ENCODE measurements at regions not wholly inside any gene's neighbourhood (a gene's known extent, or its start where the extent isn't known, plus 50 kb on each side); places are given as distances from the start of the nearest gene placed in this dataset.

DNA sequence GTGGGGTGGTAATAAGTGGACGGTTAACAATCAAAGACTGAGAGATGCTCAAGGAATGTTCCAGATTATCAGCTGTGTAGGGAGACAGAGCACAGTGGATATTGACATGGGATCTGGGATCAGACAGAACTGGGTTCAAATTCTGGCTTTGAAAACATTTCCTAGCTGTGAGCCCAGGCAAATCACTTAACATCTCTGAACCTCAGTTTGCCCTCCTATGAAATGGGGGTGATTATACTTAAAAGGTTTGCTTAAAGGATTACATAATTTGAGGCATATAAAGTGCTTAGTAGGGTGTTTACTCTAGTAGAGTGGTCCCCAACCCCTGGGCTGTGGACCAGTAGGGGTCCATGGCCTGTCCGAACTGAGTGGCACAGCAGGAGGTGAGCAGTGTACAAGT is 260.0 kb upstream of the CRY1 start:
- no peak overlapping the region for H3K27ac ChIP-seq (ENCODE audit: low read depth in 1 of 2, low read length in 1 of 2)
- H3K4me3 ChIP-seq: no peak overlapping the region
- no peaks in the 10 kb centered on the region for H3K36me3 ChIP-seq (ENCODE audit: control insufficient read depth in 4 of 4, insufficient read depth in 4 of 4, low read length in 4 of 4)
- ATAC-seq (ENCODE audit: insufficient read depth, low FRiP score) (no peak), DNase-seq (no peak)
- H3K27me3 ChIP-seq (ENCODE audit: control insufficient read depth in 3 of 3, insufficient read depth in 3 of 3, low read length in 2 of 3): peaks cover 0 to 7% (median 4%) of the 10 kb centered on the region in 3 donors
- H3K9me3 ChIP-seq (ENCODE audit: control insufficient read depth in 4 of 4, insufficient read depth in 3 of 4, low read length in 3 of 4): peaks cover 0 to 5% (median 0%) of the 10 kb centered on the region in 4 donors
- H3K9ac ChIP-seq (ENCODE audit: insufficient read depth in 1 of 2, low read length in 2 of 2): no peak overlapping the region
- no peaks in the 10 kb centered on the region for H3K4me1 ChIP-seq (ENCODE audit: control insufficient read depth in 5 of 5, insufficient read depth in 5 of 5, low read length in 5 of 5)
- WGBS, 2 donors: 96 to 100% methylated on average over 2 of the region's 2 CpGs
- TF ChIP-seq, protein P1, sequence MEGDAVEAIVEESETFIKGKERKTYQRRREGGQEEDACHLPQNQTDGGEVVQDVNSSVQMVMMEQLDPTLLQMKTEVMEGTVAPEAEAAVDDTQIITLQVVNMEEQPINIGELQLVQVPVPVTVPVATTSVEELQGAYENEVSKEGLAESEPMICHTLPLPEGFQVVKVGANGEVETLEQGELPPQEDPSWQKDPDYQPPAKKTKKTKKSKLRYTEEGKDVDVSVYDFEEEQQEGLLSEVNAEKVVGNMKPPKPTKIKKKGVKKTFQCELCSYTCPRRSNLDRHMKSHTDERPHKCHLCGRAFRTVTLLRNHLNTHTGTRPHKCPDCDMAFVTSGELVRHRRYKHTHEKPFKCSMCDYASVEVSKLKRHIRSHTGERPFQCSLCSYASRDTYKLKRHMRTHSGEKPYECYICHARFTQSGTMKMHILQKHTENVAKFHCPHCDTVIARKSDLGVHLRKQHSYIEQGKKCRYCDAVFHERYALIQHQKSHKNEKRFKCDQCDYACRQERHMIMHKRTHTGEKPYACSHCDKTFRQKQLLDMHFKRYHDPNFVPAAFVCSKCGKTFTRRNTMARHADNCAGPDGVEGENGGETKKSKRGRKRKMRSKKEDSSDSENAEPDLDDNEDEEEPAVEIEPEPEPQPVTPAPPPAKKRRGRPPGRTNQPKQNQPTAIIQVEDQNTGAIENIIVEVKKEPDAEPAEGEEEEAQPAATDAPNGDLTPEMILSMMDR (IDR thresholded peaks at IDR 0.05; ENCODE audit: control extremely low read depth, extremely low read depth): no peak

DNA sequence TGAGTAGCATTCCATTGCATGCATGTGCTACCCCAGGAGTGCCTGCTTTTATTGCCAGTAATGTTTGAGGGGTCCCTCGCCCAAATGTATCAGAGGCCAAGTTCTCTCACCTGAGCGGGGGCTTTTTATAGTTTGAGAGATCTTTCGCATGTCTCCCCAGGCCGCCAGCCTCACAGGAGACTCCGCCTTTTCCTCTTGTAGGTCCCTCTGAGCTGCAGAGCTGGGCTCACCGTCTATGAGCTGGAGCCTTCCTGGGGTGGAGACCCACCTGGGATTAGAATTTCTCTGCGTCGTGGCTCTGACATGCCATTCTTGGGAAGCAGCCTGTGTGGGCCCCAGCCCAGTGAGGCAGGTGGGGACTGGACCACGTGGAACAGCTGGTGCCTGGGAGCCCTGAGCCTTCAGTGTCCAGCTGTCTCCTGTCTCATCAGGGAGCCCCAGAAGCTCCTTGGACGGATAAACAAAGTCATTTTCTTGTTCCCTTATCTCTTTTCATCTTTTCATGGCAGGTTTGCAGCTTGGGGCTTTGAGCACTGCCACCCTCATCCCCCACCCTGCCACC is 261.7 kb upstream of the CRY1 start:
- H3K4me3 ChIP-seq: no peak overlapping the region
- H3K27ac ChIP-seq (ENCODE audit: low read depth in 1 of 2, low read length in 1 of 2): no peak overlapping the region
- no peaks in the 10 kb centered on the region for H3K4me1 ChIP-seq (ENCODE audit: control insufficient read depth in 5 of 5, insufficient read depth in 5 of 5, low read length in 5 of 5)
- DNase-seq (no peak), ATAC-seq (ENCODE audit: insufficient read depth, low FRiP score) (no peak)
- no peaks in the 10 kb centered on the region for H3K36me3 ChIP-seq (ENCODE audit: control insufficient read depth in 4 of 4, insufficient read depth in 4 of 4, low read length in 4 of 4)
- peaks cover 0 to 7% (median 4%) of the 10 kb centered on the region in 3 donors for H3K27me3 ChIP-seq (ENCODE audit: control insufficient read depth in 3 of 3, insufficient read depth in 3 of 3, low read length in 2 of 3)
- 58 to 70% methylated on average over 10 of the region's 10 CpGs for WGBS, 2 donors
- peaks cover 0 to 5% (median 0%) of the 10 kb centered on the region in 4 donors for H3K9me3 ChIP-seq (ENCODE audit: control insufficient read depth in 4 of 4, insufficient read depth in 3 of 4, low read length in 3 of 4)
- no peak overlapping the region for H3K9ac ChIP-seq (ENCODE audit: insufficient read depth in 1 of 2, low read length in 2 of 2)
- TF ChIP-seq, protein P1 (IDR thresholded peaks at IDR 0.05; ENCODE audit: control extremely low read depth, extremely low read depth): no peak

DNA sequence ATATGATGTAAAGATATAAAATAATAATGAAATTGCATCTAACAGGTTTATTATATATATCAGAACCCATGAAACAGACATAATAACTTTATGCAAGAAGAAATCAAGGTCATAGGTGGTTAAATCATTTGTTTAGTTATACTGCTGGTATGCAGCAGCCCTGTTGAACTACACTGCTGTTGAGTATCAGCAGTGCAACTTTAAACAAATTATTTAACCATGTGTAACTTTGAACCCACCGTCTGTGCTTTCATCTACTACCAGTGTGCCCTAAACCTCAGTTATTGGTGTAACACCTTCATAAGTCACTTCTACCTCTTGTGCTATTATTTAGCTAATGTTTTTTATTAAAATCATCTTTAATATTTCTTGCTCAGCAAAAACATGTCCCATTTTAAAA is 262.3 kb upstream of the CRY1 start:
- H3K9me3 ChIP-seq (ENCODE audit: control insufficient read depth in 4 of 4, insufficient read depth in 3 of 4, low read length in 3 of 4): peaks cover 0 to 5% (median 0%) of the 10 kb centered on the region in 4 donors
- 46 to 66% methylated on average over 1 of the region's 1 CpG for WGBS, 2 donors
- no peak overlapping the region for H3K4me3 ChIP-seq
- peaks cover 0 to 7% (median 4%) of the 10 kb centered on the region in 3 donors for H3K27me3 ChIP-seq (ENCODE audit: control insufficient read depth in 3 of 3, insufficient read depth in 3 of 3, low read length in 2 of 3)
- no peak overlapping the region for H3K27ac ChIP-seq (ENCODE audit: low read depth in 1 of 2, low read length in 1 of 2)
- H3K9ac ChIP-seq (ENCODE audit: insufficient read depth in 1 of 2, low read length in 2 of 2): no peak overlapping the region
- DNase-seq (no peak), ATAC-seq (ENCODE audit: insufficient read depth, low FRiP score) (no peak)
- H3K4me1 ChIP-seq (ENCODE audit: control insufficient read depth in 5 of 5, insufficient read depth in 5 of 5, low read length in 5 of 5): no peaks in the 10 kb centered on the region
- TF ChIP-seq, protein P1 (IDR thresholded peaks at IDR 0.05; ENCODE audit: control extremely low read depth, extremely low read depth): no peak
- no peaks in the 10 kb centered on the region for H3K36me3 ChIP-seq (ENCODE audit: control insufficient read depth in 4 of 4, insufficient read depth in 4 of 4, low read length in 4 of 4)

Data from lung (tissue), 11 donors.